Common myeloid progenitor, CD34-positive (primary cell): ENCODE measurements at regions not wholly inside any gene's neighbourhood (a gene's known extent, or its start where the extent isn't known, plus 50 kb on each side); places are given as distances from the start of the nearest gene placed in this dataset.
"Not testable (repeated sequence)": the region's sequence is repeated elsewhere in the genome, so short reads cannot be mapped to it uniquely, and the experiment has no call there.

Experiments used
- CTCF ChIA-PET: fragments of 350-600 bp; sonication (Branson Sonifier 250); formaldehyde crosslinking; loops from one replicate; lab custom pipeline; 2021; ENCODE audit warnings: antibody characterized with exemption; lab: Charles Lee
- POLR2A ChIA-PET: fragments of 350-600 bp; sonication (Branson Sonifier 250); formaldehyde crosslinking; loops from one replicate; lab custom pipeline; 2021; ENCODE audit warnings: antibody characterized with exemption; lab: Charles Lee
- DNase-seq, 3 donors: peaks; one replicate each; pipeline versions ENCODE4 v3.0.0 to v3.0.0-alpha.2; 2013
- H3K27ac ChIP-seq, 2 experiments: 1 replicate in 1 of 2; 2 replicates in 1 of 2; pipeline ENCODE4 v1.7.0; 2013; ENCODE audit warnings: inconsistent platforms in 2 of 2, low read length in 2 of 2, mild to moderate bottlenecking in 2 of 2, low read depth in 1 of 2, moderate library complexity in 1 of 2; ENCODE audit not compliant: severe bottlenecking in 2 of 2, insufficient read depth in 1 of 2, poor library complexity in 1 of 2
- H3K27me3 ChIP-seq, 5 experiments: replicated peaks in 2 of 5; 1 replicate in 3 of 5; 2 replicates in 2 of 5; pipeline versions ENCODE4 v1.6.1 to v1.7.0; 2013; ENCODE audit warnings: low read length in 4 of 5, mild to moderate bottlenecking in 2 of 5, moderate library complexity in 2 of 5, inconsistent platforms in 1 of 5; ENCODE audit not compliant: insufficient read depth in 5 of 5, control insufficient read depth in 4 of 5
- H3K36me3 ChIP-seq, 4 experiments: 1 replicate in 2 of 4; 2 replicates in 2 of 4; pipeline versions ENCODE4 v1.6.1 to v1.7.0; 2013; ENCODE audit warnings: low read length in 3 of 4, control low read depth in 1 of 4, mild to moderate bottlenecking in 1 of 4; ENCODE audit not compliant: control insufficient read depth in 4 of 4, insufficient read depth in 4 of 4
- H3K4me1 ChIP-seq, 4 experiments: 1 replicate in 3 of 4; 2 replicates in 1 of 4; pipeline versions ENCODE4 v1.6.1 to v1.7.1; 2013; ENCODE audit warnings: low read length in 3 of 4, mild to moderate bottlenecking in 3 of 4, control low read depth in 1 of 4, inconsistent platforms in 1 of 4, moderate library complexity in 1 of 4; ENCODE audit not compliant: control insufficient read depth in 4 of 4, insufficient read depth in 4 of 4; ENCODE audit errors: control extremely low read depth in 1 of 4
- H3K4me3 ChIP-seq, 7 experiments: 1 replicate in 4 of 7; 2 replicates in 3 of 7; pipeline versions ENCODE4 v1.5.1 to v1.7.0; 2013; ENCODE audit warnings: mild to moderate bottlenecking in 7 of 7, low read length in 6 of 7, moderate library complexity in 6 of 7, inconsistent platforms in 2 of 7, low read depth in 2 of 7, control low read depth in 1 of 7; ENCODE audit not compliant: insufficient read depth in 4 of 7, control insufficient read depth in 1 of 7; ENCODE audit errors: extremely low read depth in 1 of 7
- H3K9me3 ChIP-seq, 5 experiments: 1 replicate in 4 of 5; 2 replicates in 1 of 5; pipeline versions ENCODE4 v1.6.1 to v1.7.1; 2013; ENCODE audit warnings: low read length in 4 of 5, mild to moderate bottlenecking in 2 of 5, inconsistent platforms in 1 of 5, low read depth in 1 of 5, moderate library complexity in 1 of 5; ENCODE audit not compliant: control insufficient read depth in 4 of 5, insufficient read depth in 2 of 5; ENCODE audit errors: control extremely low read depth in 1 of 5
- WGBS: methylation state at CpG from one replicate; pipeline ENCODE4 v1.1.5; 2013; ENCODE audit not compliant: insufficient coverage; 5-methylcytosine and 5-hydroxymethylcytosine counted together

DNA sequence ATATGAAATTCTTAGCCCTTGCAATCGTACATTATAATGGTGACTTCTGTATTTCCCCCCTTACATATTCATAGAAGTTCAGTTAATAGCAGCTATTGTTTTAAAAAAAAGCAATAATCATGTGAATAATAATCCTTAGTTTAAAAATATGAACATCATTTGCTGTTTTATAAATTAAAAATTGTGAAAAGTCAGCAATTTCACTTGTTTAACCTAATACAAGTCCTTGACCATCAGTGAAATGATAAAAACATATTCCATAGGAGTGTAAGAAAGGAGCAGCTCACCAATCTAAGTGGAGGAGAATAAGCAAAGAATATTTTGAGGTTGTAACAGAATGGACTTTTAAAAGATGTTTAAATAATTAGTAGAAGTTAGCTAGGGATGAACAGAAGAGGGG lies 650.2 kb downstream of the SUCLG1 start:
- no peak for DNase-seq
- ChIA-PET CTCF (interaction anchor here (1.7 kb wide), 1 partner anchor 18 kb away, joined by 4 read pairs; no protein-coding TSS in a partner anchor), POLR2A (no interaction called here)
- Histone ChIP-seq H3K27ac (no peak overlapping the region), H3K27me3 (peaks cover 0 to 2% (median 0%) of the 10 kb centered on the region in 5 experiments), H3K36me3 (no peaks in the 10 kb centered on the region), H3K4me3 (no peak overlapping the region), H3K9me3 (peaks cover 0 to 2% (median 0%) of the 10 kb centered on the region in 5 experiments), H3K4me1 (no peaks in the 10 kb centered on the region)
- no CpG with 5 or more reads among the region's 1 CpG for WGBS

DNA sequence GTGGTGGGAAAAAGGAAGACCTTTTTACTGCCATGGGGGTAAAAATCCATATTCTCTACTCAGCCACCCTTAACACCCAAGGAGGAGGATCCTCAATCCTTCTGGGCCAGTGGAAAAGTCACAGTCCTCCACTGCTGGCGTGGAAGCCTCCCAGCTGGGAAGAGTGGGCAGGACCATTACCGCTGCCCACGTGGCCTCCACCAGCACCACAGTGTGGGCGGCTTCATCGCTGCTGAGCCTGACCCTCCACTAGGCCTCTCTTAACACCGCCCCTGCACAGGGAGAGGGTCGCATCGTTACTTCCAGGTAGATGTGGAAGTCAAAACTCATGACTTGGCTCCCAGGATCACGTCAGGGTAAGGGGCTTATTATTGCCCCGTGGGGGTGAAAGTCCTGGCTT lies 656.5 kb downstream of the SUCLG1 start:
- POLR2A ChIA-PET: no interaction called here
- H3K27me3 ChIP-seq: peaks cover 0 to 3% (median 0%) of the 10 kb centered on the region in 5 experiments
- no peaks in the 10 kb centered on the region for H3K9me3 ChIP-seq
- WGBS: 96% methylated on average over 10 of the region's 10 CpGs
- no peaks in the 10 kb centered on the region for H3K36me3 ChIP-seq
- CTCF ChIA-PET: no interaction called here
- H3K27ac ChIP-seq: no peak overlapping the region
- H3K4me3 ChIP-seq: no peak overlapping the region
- H3K4me1 ChIP-seq: no peaks in the 10 kb centered on the region
- no peak for DNase-seq

- Histone ChIP-seq H3K27me3 (peaks cover 0 to 3% (median 0%) of the 10 kb centered on the region in 5 experiments), H3K9me3 (no peaks in the 10 kb centered on the region), H3K36me3 (no peaks in the 10 kb centered on the region), H3K27ac (no peak overlapping the region), H3K4me3 (no peak overlapping the region), H3K4me1 (no peaks in the 10 kb centered on the region)
- whole genome bisulfite sequencing: 93% methylated on average over 3 of the region's 3 CpGs
- POLR2A ChIA-PET: no interaction called here
- CTCF ChIA-PET: interaction anchor here (1.6 kb wide), 1 partner anchor 13 kb away, joined by 3 read pairs; no protein-coding TSS in a partner anchor
- no peak for DNase-seq
Measured at GRCh38 chr2:83795777-83796176, 663.3 kb downstream of the SUCLG1 start.

- H3K36me3 ChIP-seq, H3K4me1 ChIP-seq, DNase-seq, POLR2A ChIA-PET, H3K27me3 ChIP-seq, CTCF ChIA-PET, H3K9me3 ChIP-seq, H3K4me3 ChIP-seq, H3K27ac ChIP-seq: not testable (repeated sequence)
- 90% methylated on average over 2 of the region's 6 CpGs for WGBS
Measured at GRCh38 chr2:83790467-83790866, 668.6 kb downstream of the SUCLG1 start.

DNA sequence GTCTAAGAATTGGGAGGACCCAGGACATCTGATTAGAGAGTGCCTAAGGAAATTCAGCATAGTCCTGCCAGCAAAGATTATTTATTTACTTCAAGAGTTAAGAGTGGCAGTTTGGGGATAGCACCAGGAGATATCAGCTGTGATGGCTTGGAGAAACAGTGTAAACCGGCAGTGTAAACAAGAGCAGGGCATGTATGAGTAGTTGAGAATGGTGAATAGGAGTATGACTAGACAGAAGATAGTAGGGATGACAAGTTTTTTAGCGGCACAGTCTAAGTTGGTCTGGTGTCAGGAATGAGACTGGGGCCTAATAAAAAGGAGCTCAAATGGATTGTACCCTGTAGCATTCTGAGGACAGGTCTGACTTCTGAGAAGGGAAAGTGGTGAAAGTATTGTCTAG lies 669.4 kb downstream of the SUCLG1 start:
- H3K4me1 ChIP-seq, H3K27me3 ChIP-seq, H3K4me3 ChIP-seq, DNase-seq, CTCF ChIA-PET, H3K27ac ChIP-seq, H3K36me3 ChIP-seq, POLR2A ChIA-PET, H3K9me3 ChIP-seq: not testable (repeated sequence)
- WGBS: 100% methylated on average over 1 of the region's 2 CpGs

DNA sequence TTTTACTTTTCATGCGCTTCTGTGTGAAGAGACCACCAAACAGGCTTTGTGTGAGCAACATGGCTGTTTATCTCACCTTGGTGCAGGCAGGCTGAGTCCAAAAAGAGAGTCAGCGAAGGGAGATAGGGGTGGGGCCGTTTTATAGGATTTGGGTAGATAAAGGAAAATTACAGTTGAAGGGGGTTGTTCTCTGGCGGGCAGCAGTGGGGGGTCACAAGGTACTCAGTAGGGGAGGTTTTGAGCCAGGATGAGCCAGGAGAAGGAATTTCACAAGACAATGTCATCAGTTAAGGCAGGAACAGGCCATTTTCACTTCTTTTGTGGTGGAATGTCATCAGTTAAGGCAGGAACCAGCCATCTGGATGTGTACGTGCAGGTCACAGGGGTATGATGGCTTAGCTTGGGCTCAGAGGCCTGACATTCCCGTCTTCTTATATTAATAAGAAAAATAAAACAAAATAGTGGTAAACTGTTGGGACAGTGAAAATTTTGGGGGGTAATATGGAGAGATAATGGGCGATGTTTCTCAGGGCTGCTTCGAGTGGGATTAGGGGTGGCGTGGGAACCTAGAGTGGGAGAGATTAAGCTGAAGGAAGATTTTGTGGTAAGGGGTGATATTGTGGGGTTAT lies 670.0 kb downstream of the SUCLG1 start:
- H3K4me3 ChIP-seq, H3K27me3 ChIP-seq, H3K36me3 ChIP-seq, DNase-seq, CTCF ChIA-PET, POLR2A ChIA-PET, H3K27ac ChIP-seq, H3K9me3 ChIP-seq, H3K4me1 ChIP-seq: not testable (repeated sequence)
- 96% methylated on average over 6 of the region's 9 CpGs for WGBS

DNA sequence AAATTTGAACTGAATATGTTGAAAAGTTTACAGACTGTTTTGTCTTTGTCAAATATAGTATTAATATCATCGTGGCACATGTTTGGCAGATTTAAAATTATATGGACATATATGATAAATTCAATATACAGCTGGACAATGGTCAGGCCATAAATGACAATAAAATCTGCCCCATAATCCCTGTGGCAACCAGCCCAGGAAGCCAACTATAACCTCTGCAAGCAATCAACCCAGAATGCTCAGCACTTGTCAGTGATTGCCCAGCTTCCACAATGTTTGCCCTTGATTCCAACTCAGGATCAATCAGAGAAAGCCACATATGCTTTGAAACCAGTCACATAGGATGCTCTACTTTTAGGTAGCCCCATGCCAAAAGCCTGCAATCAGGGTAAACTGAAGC lies 671.9 kb downstream of the SUCLG1 start:
- POLR2A ChIA-PET: interaction anchor here (0.7 kb wide), 1 partner anchor 590 kb away, joined by 3 read pairs; no protein-coding TSS in a partner anchor
- Histone ChIP-seq H3K27me3 (no peaks in the 10 kb centered on the region), H3K9me3 (no peaks in the 10 kb centered on the region), H3K4me1 (no peaks in the 10 kb centered on the region), H3K36me3 (no peaks in the 10 kb centered on the region), H3K27ac (no peak overlapping the region), H3K4me3 (no peak overlapping the region)
- no peak for DNase-seq
- CTCF ChIA-PET: no interaction called here
- no CpG with 5 or more reads among the region's 1 CpG for WGBS
